Liver (tissue), 3 donors: ENCODE measurements at regions not wholly inside any gene's neighbourhood (a gene's known extent, or its start where the extent isn't known, plus 50 kb on each side); places are given as distances from the start of the nearest gene placed in this dataset.

ENCODE experiments used
- EGR1 ChIP-seq, 2 donors: IDR thresholded peaks; 2 replicates each; pipeline ENCODE4 v1.6.1; 2016 to 2018; ENCODE audit warnings: antibody characterized with exemption in 2 of 2, low read depth in 2 of 2
- MAX ChIP-seq: IDR thresholded peaks from 2 replicates; pipeline ENCODE4 v1.6.1; 2016; ENCODE audit warnings: antibody characterized with exemption
- NR2F2 ChIP-seq: IDR thresholded peaks from 2 replicates; pipeline ENCODE4 v1.6.1; 2016; ENCODE audit warnings: antibody characterized with exemption
- RAD21 ChIP-seq, 2 donors: IDR thresholded peaks; 2 replicates each; pipeline ENCODE4 v1.6.1; 2016; ENCODE audit warnings: antibody characterized with exemption in 2 of 2, mild to moderate bottlenecking in 2 of 2
- REST ChIP-seq: IDR thresholded peaks from 2 replicates; pipeline ENCODE4 v1.6.1; 2016; ENCODE audit warnings: antibody characterized with exemption, mild to moderate bottlenecking
- RXRA ChIP-seq, 2 donors: IDR thresholded peaks; 2 replicates each; pipeline ENCODE4 v1.6.1; 2017 to 2018; ENCODE audit warnings: antibody characterized with exemption in 2 of 2, mild to moderate bottlenecking in 1 of 2
- SP1 ChIP-seq: IDR thresholded peaks from 2 replicates; pipeline ENCODE4 v1.6.1; 2018; ENCODE audit warnings: antibody characterized with exemption, mild to moderate bottlenecking
- TAF1 ChIP-seq: conservative IDR thresholded peaks from 2 replicates; pipeline ENCODE4 v1.6.1; 2016; ENCODE audit warnings: antibody characterized with exemption, mild to moderate bottlenecking
- YY1 ChIP-seq: IDR thresholded peaks from 2 replicates; pipeline ENCODE4 v1.6.1; 2016; ENCODE audit warnings: antibody characterized with exemption, mild to moderate bottlenecking
- ZBTB33 ChIP-seq: IDR thresholded peaks from 2 replicates; pipeline ENCODE4 v1.6.1; 2016; ENCODE audit warnings: antibody characterized with exemption
- TF ChIP-seq, protein P1 (sequence below): fragments of 150-350 bp; IDR thresholded peaks from 2 replicates; pipeline ENCODE4 v1.5.1; 2017; ENCODE audit warnings: improper control_type of control experiment, low read depth, low read length; ENCODE audit not compliant: missing input control
- donor health status: healthy.
- donor health status: healthy.

GRCh38 chr4:189285377-189285776 is 655.3 kb upstream of the FRG1 start:
- TF ChIP-seq ZBTB33 (no peak), NR2F2 (no peak), MAX (no peak), RAD21 (IDR thresholded peaks at IDR 0.05) (no peak), YY1 (no peak), EGR1 (IDR thresholded peaks at IDR 0.05; ENCODE audit: low read depth in 2 of 2) (no peak), TAF1 (no peak), SP1 (no peak), REST (no peak), RXRA (IDR thresholded peaks at IDR 0.05) (no peak)
- TF ChIP-seq, protein P1, sequence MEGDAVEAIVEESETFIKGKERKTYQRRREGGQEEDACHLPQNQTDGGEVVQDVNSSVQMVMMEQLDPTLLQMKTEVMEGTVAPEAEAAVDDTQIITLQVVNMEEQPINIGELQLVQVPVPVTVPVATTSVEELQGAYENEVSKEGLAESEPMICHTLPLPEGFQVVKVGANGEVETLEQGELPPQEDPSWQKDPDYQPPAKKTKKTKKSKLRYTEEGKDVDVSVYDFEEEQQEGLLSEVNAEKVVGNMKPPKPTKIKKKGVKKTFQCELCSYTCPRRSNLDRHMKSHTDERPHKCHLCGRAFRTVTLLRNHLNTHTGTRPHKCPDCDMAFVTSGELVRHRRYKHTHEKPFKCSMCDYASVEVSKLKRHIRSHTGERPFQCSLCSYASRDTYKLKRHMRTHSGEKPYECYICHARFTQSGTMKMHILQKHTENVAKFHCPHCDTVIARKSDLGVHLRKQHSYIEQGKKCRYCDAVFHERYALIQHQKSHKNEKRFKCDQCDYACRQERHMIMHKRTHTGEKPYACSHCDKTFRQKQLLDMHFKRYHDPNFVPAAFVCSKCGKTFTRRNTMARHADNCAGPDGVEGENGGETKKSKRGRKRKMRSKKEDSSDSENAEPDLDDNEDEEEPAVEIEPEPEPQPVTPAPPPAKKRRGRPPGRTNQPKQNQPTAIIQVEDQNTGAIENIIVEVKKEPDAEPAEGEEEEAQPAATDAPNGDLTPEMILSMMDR, result no peak
